Nephron progenitor cell (in vitro differentiated cells): ENCODE measurements at regions not wholly inside any gene's neighbourhood (a gene's known extent, or its start where the extent isn't known, plus 50 kb on each side); places are given as distances from the start of the nearest gene placed in this dataset.

Experiments
- DNase-seq: peaks from one replicate; pipeline ENCODE4 v3.0.0; 2021
- H3K27ac Mint-ChIP-seq: 2 replicates; pipeline ENCODE4 v1.8.0; 2021; ENCODE audit warnings: mild to moderate bottlenecking, moderate library complexity, mixed read lengths
- H3K27me3 Mint-ChIP-seq: 2 replicates; pipeline ENCODE4 v1.8.0; 2021; ENCODE audit warnings: mild to moderate bottlenecking, low read depth, mixed read lengths; ENCODE audit not compliant: poor library complexity
- H3K36me3 Mint-ChIP-seq: 2 replicates; pipeline ENCODE4 v1.8.0; 2021; ENCODE audit warnings: low read depth, mixed read lengths
- H3K4me1 Mint-ChIP-seq: 2 replicates; pipeline ENCODE4 v1.8.0; 2021; ENCODE audit warnings: mixed read lengths
- H3K4me3 Mint-ChIP-seq: 2 replicates; pipeline ENCODE4 v1.8.0; 2021; ENCODE audit warnings: mild to moderate bottlenecking, moderate library complexity, mixed read lengths
- H3K9me3 Mint-ChIP-seq: 2 replicates; pipeline ENCODE4 v1.8.0; 2021; ENCODE audit warnings: mild to moderate bottlenecking, moderate library complexity, mixed read lengths
- CTCF ChIP-seq: fragments of 200-600 bp; sonication (generic); IDR thresholded peaks from 2 replicates; pipeline ENCODE4 v1.5.0; 2021; ENCODE audit warnings: antibody characterized with exemption

GRCh38 chr2:128403814-128404708 is 85.4 kb upstream of the HS6ST1 start:
- Mint-ChIP-seq H3K27me3 (no peaks in the 10 kb centered on the region), H3K4me1 (peaks cover 42% of the 10 kb centered on the region), H3K4me3 (no peak overlapping the region), H3K9me3 (peaks cover 14% of the 10 kb centered on the region), H3K27ac (no peak overlapping the region), H3K36me3 (no peaks in the 10 kb centered on the region)
- no peak for DNase-seq
- TF ChIP-seq CTCF, result no peak

- Mint-ChIP-seq H3K4me1 (peaks cover 44% of the 10 kb centered on the region), H3K27me3 (no peaks in the 10 kb centered on the region), H3K36me3 (no peaks in the 10 kb centered on the region), H3K9me3 (peaks cover 9% of the 10 kb centered on the region), H3K27ac (no peak overlapping the region), H3K4me3 (no peak overlapping the region)
- DNase-seq, result no peak
- no peak for TF ChIP-seq CTCF
Observed at GRCh38 chr2:128404709-128405466, 86.2 kb upstream of the HS6ST1 start.

GRCh38 chr2:128405467-128405900 is 86.8 kb upstream of the HS6ST1 start:
- Mint-ChIP-seq H3K27ac (peak overlapping the region; percentile 42), H3K36me3 (no peaks in the 10 kb centered on the region), H3K27me3 (no peaks in the 10 kb centered on the region), H3K9me3 (peaks cover 6% of the 10 kb centered on the region), H3K4me3 (no peak overlapping the region), H3K4me1 (peaks cover 47% of the 10 kb centered on the region)
- no peak for TF ChIP-seq CTCF
- no peak for DNase-seq

GRCh38 chr2:128405981-128406613 is 87.4 kb upstream of the HS6ST1 start:
- Mint-ChIP-seq H3K36me3 (no peaks in the 10 kb centered on the region), H3K27ac (peak overlapping the region; percentile 42), H3K4me1 (peaks cover 49% of the 10 kb centered on the region), H3K4me3 (no peak overlapping the region), H3K27me3 (no peaks in the 10 kb centered on the region), H3K9me3 (peaks cover under 1% of the 10 kb centered on the region)
- DNase-seq, result no peak
- TF ChIP-seq CTCF, result no peak

GRCh38 chr2:128406736-128407554 is 88.3 kb upstream of the HS6ST1 start:
- Mint-ChIP-seq H3K4me3 (no peak overlapping the region), H3K9me3 (no peaks in the 10 kb centered on the region)
- TF ChIP-seq CTCF, result no peak

More at GRCh38 chr2:128406736-128407554, 88.3 kb upstream of the HS6ST1 start:
- no peak for DNase-seq
- Mint-ChIP-seq H3K36me3 (no peaks in the 10 kb centered on the region), H3K27me3 (no peaks in the 10 kb centered on the region), H3K4me1 (peaks cover 49% of the 10 kb centered on the region), H3K27ac (no peak overlapping the region)
